Liver (tissue), 7 donors: ENCODE measurements at regions not wholly inside any gene's neighbourhood (a gene's known extent, or its start where the extent isn't known, plus 50 kb on each side); places are given as distances from the start of the nearest gene placed in this dataset.

Source experiments
- DNase-seq: peaks from one replicate; pipeline ENCODE4 v3.0.0-alpha.2; 2017; ENCODE audit warnings: low spot score
- H3K27ac ChIP-seq, 2 donors: one replicate each; pipeline ENCODE4 v1.7.0; 2013; ENCODE audit warnings: inconsistent platforms in 2 of 2, low read length in 2 of 2, control low read depth in 1 of 2, low read depth in 1 of 2, mild to moderate bottlenecking in 1 of 2
- H3K27me3 ChIP-seq, 4 donors: one replicate each; pipeline versions ENCODE4 v1.6.1 to v1.7.0; 2013; ENCODE audit warnings: low read length in 3 of 4, inconsistent platforms in 1 of 4, mild to moderate bottlenecking in 1 of 4, moderate library complexity in 1 of 4; ENCODE audit not compliant: control insufficient read depth in 4 of 4, insufficient read depth in 4 of 4
- H3K36me3 ChIP-seq, 4 donors: one replicate each; pipeline versions ENCODE4 v1.6.1 to v1.7.0; 2013; ENCODE audit warnings: low read length in 3 of 4, mild to moderate bottlenecking in 3 of 4, low read depth in 1 of 4, moderate library complexity in 1 of 4; ENCODE audit not compliant: control insufficient read depth in 4 of 4, insufficient read depth in 3 of 4
- H3K4me1 ChIP-seq, 4 donors: one replicate each; pipeline versions ENCODE4 v1.6.1 to v1.7.0; 2013; ENCODE audit warnings: low read length in 3 of 4, mild to moderate bottlenecking in 3 of 4, moderate library complexity in 1 of 4; ENCODE audit not compliant: control insufficient read depth in 4 of 4, insufficient read depth in 4 of 4
- H3K4me3 ChIP-seq, 3 donors: one replicate each; pipeline versions ENCODE4 v1.6.1 to v1.7.0; 2013; ENCODE audit warnings: low read length in 3 of 3, control low read depth in 1 of 3, low read depth in 1 of 3, mild to moderate bottlenecking in 1 of 3
- H3K9ac ChIP-seq, 2 donors: one replicate each; pipeline ENCODE4 v1.7.0; 2013; ENCODE audit warnings: low read length in 2 of 2, mild to moderate bottlenecking in 2 of 2, moderate library complexity in 2 of 2, control low read depth in 1 of 2, low read depth in 1 of 2
- H3K9me3 ChIP-seq, 4 donors: one replicate each; pipeline versions ENCODE4 v1.6.1 to v1.7.0; 2013; ENCODE audit warnings: low read length in 3 of 4; ENCODE audit not compliant: control insufficient read depth in 4 of 4
- ATF3 ChIP-seq: IDR thresholded peaks from 2 replicates; pipeline ENCODE4 v1.6.1; 2016; ENCODE audit warnings: antibody characterized with exemption
- CTCF ChIP-seq: fragments of 150-350 bp; IDR thresholded peaks from 2 replicates; pipeline ENCODE4 v1.5.1; 2017; ENCODE audit warnings: improper control_type of control experiment, low read depth, low read length; ENCODE audit not compliant: missing input control
- EGR1 ChIP-seq, 2 donors: IDR thresholded peaks; 2 replicates each; pipeline ENCODE4 v1.6.1; 2016 to 2018; ENCODE audit warnings: antibody characterized with exemption in 2 of 2, low read depth in 2 of 2
- FOXA1 ChIP-seq: IDR thresholded peaks from 2 replicates; pipeline ENCODE4 v1.6.1; 2016; ENCODE audit warnings: antibody characterized with exemption
- FOXA2 ChIP-seq: IDR thresholded peaks from 2 replicates; pipeline ENCODE4 v1.6.1; 2016; ENCODE audit warnings: antibody characterized with exemption
- GABPA ChIP-seq, 2 donors: IDR thresholded peaks in 1 of 2; conservative IDR thresholded peaks in 1 of 2; 2 replicates each; pipeline ENCODE4 v1.6.1; 2016; ENCODE audit warnings: antibody characterized with exemption in 2 of 2, mild to moderate bottlenecking in 1 of 2, moderate library complexity in 1 of 2
- HNF4A ChIP-seq, 2 donors: conservative IDR thresholded peaks; 2 replicates each; pipeline ENCODE4 v1.6.1; 2016; ENCODE audit warnings: antibody characterized with exemption in 2 of 2, mild to moderate bottlenecking in 2 of 2
- HNF4G ChIP-seq: IDR thresholded peaks from 2 replicates; pipeline ENCODE4 v1.6.1; 2016; ENCODE audit warnings: antibody characterized with exemption
- JUND ChIP-seq, 2 donors: IDR thresholded peaks; 2 replicates each; pipeline ENCODE4 v1.6.1; 2016; ENCODE audit warnings: antibody characterized with exemption in 2 of 2
- NR2F2 ChIP-seq: IDR thresholded peaks from 2 replicates; pipeline ENCODE4 v1.6.1; 2016; ENCODE audit warnings: antibody characterized with exemption
- RAD21 ChIP-seq, 2 donors: IDR thresholded peaks; 2 replicates each; pipeline ENCODE4 v1.6.1; 2016; ENCODE audit warnings: antibody characterized with exemption in 2 of 2, mild to moderate bottlenecking in 2 of 2
- RXRA ChIP-seq, 2 donors: IDR thresholded peaks; 2 replicates each; pipeline ENCODE4 v1.6.1; 2017 to 2018; ENCODE audit warnings: antibody characterized with exemption in 2 of 2, mild to moderate bottlenecking in 1 of 2
- SP1 ChIP-seq: IDR thresholded peaks from 2 replicates; pipeline ENCODE4 v1.6.1; 2018; ENCODE audit warnings: antibody characterized with exemption, mild to moderate bottlenecking
- TAF1 ChIP-seq: conservative IDR thresholded peaks from 2 replicates; pipeline ENCODE4 v1.6.1; 2016; ENCODE audit warnings: antibody characterized with exemption, mild to moderate bottlenecking
- YY1 ChIP-seq: IDR thresholded peaks from 2 replicates; pipeline ENCODE4 v1.6.1; 2016; ENCODE audit warnings: antibody characterized with exemption, mild to moderate bottlenecking
- TF ChIP-seq, protein P1 (sequence below): IDR thresholded peaks from 2 replicates; pipeline ENCODE4 v1.6.1; 2016; ENCODE audit warnings: antibody characterized with exemption, mild to moderate bottlenecking
- TF ChIP-seq, protein P2 (sequence below): IDR thresholded peaks from 2 replicates; pipeline ENCODE4 v1.6.1; 2016; ENCODE audit warnings: antibody characterized with exemption
- TF ChIP-seq, protein P3 (sequence below): IDR thresholded peaks from 2 replicates; pipeline ENCODE4 v1.6.1; 2016; ENCODE audit warnings: antibody characterized with exemption
- donor health status: healthy.
- donor health status: healthy.
- donor health status: healthy.
- donor health status: healthy.

GRCh38 chr1:166507347-166507746, 331.9 kb upstream of the POGK start:
- TF ChIP-seq HNF4A (conservative IDR thresholded peaks at IDR 0.05) (no peak), TAF1 (no peak), JUND (IDR thresholded peaks at IDR 0.05) (no peak), RAD21 (IDR thresholded peaks at IDR 0.05) (no peak), YY1 (no peak), CTCF (no peak), FOXA2 (no peak), RXRA (IDR thresholded peaks at IDR 0.05) (no peak), HNF4G (no peak), EGR1 (IDR thresholded peaks at IDR 0.05; ENCODE audit: low read depth in 2 of 2) (no peak), GABPA (IDR thresholded peaks at IDR 0.05 in 1 of 2, conservative IDR thresholded peaks at IDR 0.05 in 1 of 2) (no peak), ATF3 (no peak), FOXA1 (no peak), NR2F2 (no peak), SP1 (no peak)
- TF ChIP-seq, protein P1, sequence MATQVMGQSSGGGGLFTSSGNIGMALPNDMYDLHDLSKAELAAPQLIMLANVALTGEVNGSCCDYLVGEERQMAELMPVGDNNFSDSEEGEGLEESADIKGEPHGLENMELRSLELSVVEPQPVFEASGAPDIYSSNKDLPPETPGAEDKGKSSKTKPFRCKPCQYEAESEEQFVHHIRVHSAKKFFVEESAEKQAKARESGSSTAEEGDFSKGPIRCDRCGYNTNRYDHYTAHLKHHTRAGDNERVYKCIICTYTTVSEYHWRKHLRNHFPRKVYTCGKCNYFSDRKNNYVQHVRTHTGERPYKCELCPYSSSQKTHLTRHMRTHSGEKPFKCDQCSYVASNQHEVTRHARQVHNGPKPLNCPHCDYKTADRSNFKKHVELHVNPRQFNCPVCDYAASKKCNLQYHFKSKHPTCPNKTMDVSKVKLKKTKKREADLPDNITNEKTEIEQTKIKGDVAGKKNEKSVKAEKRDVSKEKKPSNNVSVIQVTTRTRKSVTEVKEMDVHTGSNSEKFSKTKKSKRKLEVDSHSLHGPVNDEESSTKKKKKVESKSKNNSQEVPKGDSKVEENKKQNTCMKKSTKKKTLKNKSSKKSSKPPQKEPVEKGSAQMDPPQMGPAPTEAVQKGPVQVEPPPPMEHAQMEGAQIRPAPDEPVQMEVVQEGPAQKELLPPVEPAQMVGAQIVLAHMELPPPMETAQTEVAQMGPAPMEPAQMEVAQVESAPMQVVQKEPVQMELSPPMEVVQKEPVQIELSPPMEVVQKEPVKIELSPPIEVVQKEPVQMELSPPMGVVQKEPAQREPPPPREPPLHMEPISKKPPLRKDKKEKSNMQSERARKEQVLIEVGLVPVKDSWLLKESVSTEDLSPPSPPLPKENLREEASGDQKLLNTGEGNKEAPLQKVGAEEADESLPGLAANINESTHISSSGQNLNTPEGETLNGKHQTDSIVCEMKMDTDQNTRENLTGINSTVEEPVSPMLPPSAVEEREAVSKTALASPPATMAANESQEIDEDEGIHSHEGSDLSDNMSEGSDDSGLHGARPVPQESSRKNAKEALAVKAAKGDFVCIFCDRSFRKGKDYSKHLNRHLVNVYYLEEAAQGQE, result no peak
- TF ChIP-seq, protein P2, sequence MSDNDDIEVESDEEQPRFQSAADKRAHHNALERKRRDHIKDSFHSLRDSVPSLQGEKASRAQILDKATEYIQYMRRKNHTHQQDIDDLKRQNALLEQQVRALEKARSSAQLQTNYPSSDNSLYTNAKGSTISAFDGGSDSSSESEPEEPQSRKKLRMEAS, result no peak
- TF ChIP-seq, protein P3, sequence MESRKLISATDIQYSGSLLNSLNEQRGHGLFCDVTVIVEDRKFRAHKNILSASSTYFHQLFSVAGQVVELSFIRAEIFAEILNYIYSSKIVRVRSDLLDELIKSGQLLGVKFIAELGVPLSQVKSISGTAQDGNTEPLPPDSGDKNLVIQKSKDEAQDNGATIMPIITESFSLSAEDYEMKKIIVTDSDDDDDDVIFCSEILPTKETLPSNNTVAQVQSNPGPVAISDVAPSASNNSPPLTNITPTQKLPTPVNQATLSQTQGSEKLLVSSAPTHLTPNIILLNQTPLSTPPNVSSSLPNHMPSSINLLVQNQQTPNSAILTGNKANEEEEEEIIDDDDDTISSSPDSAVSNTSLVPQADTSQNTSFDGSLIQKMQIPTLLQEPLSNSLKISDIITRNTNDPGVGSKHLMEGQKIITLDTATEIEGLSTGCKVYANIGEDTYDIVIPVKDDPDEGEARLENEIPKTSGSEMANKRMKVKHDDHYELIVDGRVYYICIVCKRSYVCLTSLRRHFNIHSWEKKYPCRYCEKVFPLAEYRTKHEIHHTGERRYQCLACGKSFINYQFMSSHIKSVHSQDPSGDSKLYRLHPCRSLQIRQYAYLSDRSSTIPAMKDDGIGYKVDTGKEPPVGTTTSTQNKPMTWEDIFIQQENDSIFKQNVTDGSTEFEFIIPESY, result no peak
- Histone ChIP-seq H3K36me3 (no peaks in the 10 kb centered on the region), H3K27me3 (no peaks in the 10 kb centered on the region), H3K9me3 (no peaks in the 10 kb centered on the region), H3K9ac (no peak overlapping the region), H3K27ac (no peak overlapping the region), H3K4me3 (no peak overlapping the region), H3K4me1 (no peaks in the 10 kb centered on the region)
- DNase-seq, result no peak
